ENCODE measurements at regions not wholly inside any gene's neighbourhood (a gene's known extent, or its start where the extent isn't known, plus 50 kb on each side); places are given as distances from the start of the nearest gene placed in this dataset.

DNA sequence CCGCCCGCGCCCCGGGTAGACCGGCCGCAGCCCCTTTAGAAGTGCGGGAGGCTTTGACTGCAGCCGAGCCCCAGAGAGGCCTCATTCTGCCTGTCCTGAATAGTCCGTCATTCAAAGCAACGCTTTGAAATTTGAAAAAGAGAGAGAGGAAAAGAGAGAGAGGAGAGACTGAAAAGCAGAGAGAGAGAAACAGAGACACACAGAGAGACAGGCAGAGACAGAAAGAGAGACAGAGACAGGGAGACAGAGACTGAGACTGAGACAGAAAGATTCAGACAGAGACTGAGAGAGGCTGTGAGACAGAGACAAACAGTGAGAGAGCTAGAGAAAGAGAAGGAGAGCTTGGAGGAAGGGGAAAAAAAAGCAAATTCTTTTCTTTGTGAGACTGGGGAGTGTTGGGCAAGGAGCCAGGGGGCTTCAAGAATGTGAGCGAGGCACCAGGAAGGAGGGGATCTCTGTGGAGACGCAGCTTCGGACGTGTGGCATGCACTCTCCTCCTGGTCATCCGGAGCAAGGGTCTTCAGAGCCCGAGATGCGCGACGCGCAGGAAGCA lies 73.1 kb downstream of the MYCN start:
- Histone ChIP-seq H3K9me2 (no peaks in the 10 kb centered on the region), H3K4me1 (ENCODE audit: control insufficient read depth in 1 of 2, insufficient read depth in 2 of 2, low read depth in 1 of 2, low read length in 1 of 2) (no peaks in the 10 kb centered on the region), H3F3A (replicated peaks; ENCODE audit: insufficient read depth) (no peaks in the 10 kb centered on the region), H3K27ac (ENCODE audit: low read depth in 2 of 2, low read length in 1 of 2) (no peak overlapping the region), H2AFZ (ENCODE audit: low read depth) (no peak overlapping the region), H3K9me3 (no peaks in the 10 kb centered on the region), H3K79me2 (ENCODE audit: insufficient read depth) (no peaks in the 10 kb centered on the region), H4K20me1 (ENCODE audit: insufficient read depth) (no peaks in the 10 kb centered on the region), H3K27me3 (ENCODE audit: insufficient read depth) (no peaks in the 10 kb centered on the region), H3K4me3 (ENCODE audit: low read depth in 2 of 2, low read length in 1 of 2) (no peak overlapping the region), H3K9ac (no peak overlapping the region), H3K4me2 (no peak overlapping the region), H3K36me3 (replicated peaks in 1 of 2; ENCODE audit: control insufficient read depth in 1 of 2, insufficient read depth in 2 of 2, low read length in 1 of 2) (no peaks in the 10 kb centered on the region)
- WGBS (ENCODE audit: low lambda C conversion rate), result 81% methylated on average over 20 of the region's 20 CpGs
- no peak for DNase-seq
- ChIA-PET CTCF (interaction anchor here (0.6 to 1.0 kb wide), 2 partner anchors 24 to 475 kb away, joined by 3 read pairs; no protein-coding TSS in a partner anchor), POLR2A (no interaction called here)
- TF ChIP-seq, protein P1, sequence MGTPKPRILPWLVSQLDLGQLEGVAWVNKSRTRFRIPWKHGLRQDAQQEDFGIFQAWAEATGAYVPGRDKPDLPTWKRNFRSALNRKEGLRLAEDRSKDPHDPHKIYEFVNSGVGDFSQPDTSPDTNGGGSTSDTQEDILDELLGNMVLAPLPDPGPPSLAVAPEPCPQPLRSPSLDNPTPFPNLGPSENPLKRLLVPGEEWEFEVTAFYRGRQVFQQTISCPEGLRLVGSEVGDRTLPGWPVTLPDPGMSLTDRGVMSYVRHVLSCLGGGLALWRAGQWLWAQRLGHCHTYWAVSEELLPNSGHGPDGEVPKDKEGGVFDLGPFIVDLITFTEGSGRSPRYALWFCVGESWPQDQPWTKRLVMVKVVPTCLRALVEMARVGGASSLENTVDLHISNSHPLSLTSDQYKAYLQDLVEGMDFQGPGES (IDR thresholded peaks at IDR 0.05; ENCODE audit: low read depth, low read length), result no peak

DNA sequence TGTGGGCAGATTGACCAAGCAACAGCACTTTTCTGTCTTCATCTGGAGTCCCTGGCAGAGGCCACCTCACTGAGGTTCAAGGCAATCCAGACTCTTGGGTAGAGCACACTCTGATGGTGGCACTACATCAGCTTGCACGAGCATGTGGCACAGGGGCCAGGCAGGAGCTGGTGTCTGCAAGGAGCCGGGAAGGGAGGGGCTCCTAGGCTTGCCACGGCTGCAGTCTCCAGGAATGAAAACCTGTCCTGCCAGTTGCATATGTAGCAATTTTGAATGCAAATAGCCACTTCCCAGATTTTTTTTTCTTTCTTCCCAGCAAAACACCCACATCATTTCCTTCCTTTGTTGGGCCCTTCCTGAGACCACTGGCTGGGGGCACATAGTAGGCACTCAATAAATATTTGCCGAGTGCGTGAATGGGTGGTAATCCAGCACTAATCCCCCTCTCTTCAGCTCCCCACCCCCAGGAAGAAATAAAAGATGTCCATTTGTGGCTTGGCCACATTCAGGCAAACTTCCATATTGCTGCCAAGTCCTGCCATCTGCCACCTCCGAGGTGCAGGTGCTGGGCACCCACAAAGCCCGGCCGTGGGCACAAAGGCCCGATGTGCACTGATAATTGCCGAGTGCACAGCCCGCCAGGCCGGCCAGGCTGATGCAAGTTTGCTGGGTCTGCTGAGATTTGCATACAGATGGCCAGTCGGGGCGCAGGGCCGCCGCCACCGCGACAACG lies 72.4 kb downstream of the MYCN start:
- Histone ChIP-seq H3K9ac (no peak overlapping the region), H3F3A (replicated peaks; ENCODE audit: insufficient read depth) (no peaks in the 10 kb centered on the region), H3K9me2 (no peaks in the 10 kb centered on the region), H3K9me3 (no peaks in the 10 kb centered on the region), H3K4me1 (ENCODE audit: control insufficient read depth in 1 of 2, insufficient read depth in 2 of 2, low read depth in 1 of 2, low read length in 1 of 2) (no peaks in the 10 kb centered on the region), H3K27ac (ENCODE audit: low read depth in 2 of 2, low read length in 1 of 2) (no peak overlapping the region), H3K4me3 (ENCODE audit: low read depth in 2 of 2, low read length in 1 of 2) (no peak overlapping the region), H3K4me2 (no peak overlapping the region), H4K20me1 (ENCODE audit: insufficient read depth) (no peaks in the 10 kb centered on the region), H3K36me3 (replicated peaks in 1 of 2; ENCODE audit: control insufficient read depth in 1 of 2, insufficient read depth in 2 of 2, low read length in 1 of 2) (no peaks in the 10 kb centered on the region), H2AFZ (ENCODE audit: low read depth) (no peak overlapping the region), H3K79me2 (ENCODE audit: insufficient read depth) (no peaks in the 10 kb centered on the region), H3K27me3 (ENCODE audit: insufficient read depth) (no peaks in the 10 kb centered on the region)
- no peak for DNase-seq
- ChIA-PET POLR2A (no interaction called here), CTCF (interaction anchor here (0.6 to 1.7 kb wide), 3 partner anchors 13 to 476 kb away, joined by 3 to 6 read pairs (median 3); no protein-coding TSS in a partner anchor)
- TF ChIP-seq NFIC (IDR thresholded peaks at IDR 0.05; ENCODE audit: borderline replicate concordance) (no peak), NRF1 (IDR thresholded peaks at IDR 0.05; ENCODE audit: low read depth, low read length) (no peak), MXI1 (IDR thresholded peaks at IDR 0.05; ENCODE audit: low read depth, low read length) (no peak), RCOR1 (IDR thresholded peaks at IDR 0.05; ENCODE audit: low read length) (no peak), TEAD4 (IDR thresholded peaks at IDR 0.05; ENCODE audit: borderline replicate concordance, insufficient read depth) (no peak), FOSL2 (IDR thresholded peaks at IDR 0.05; ENCODE audit: borderline replicate concordance, low read depth) (no peak), FOXJ3 (CRISPR knock-in tag; IDR thresholded peaks at IDR 0.05) (no peak), MEF2A (IDR thresholded peaks at IDR 0.05; ENCODE audit: borderline replicate concordance, low read depth) (no peak)
- TF ChIP-seq, protein P2, sequence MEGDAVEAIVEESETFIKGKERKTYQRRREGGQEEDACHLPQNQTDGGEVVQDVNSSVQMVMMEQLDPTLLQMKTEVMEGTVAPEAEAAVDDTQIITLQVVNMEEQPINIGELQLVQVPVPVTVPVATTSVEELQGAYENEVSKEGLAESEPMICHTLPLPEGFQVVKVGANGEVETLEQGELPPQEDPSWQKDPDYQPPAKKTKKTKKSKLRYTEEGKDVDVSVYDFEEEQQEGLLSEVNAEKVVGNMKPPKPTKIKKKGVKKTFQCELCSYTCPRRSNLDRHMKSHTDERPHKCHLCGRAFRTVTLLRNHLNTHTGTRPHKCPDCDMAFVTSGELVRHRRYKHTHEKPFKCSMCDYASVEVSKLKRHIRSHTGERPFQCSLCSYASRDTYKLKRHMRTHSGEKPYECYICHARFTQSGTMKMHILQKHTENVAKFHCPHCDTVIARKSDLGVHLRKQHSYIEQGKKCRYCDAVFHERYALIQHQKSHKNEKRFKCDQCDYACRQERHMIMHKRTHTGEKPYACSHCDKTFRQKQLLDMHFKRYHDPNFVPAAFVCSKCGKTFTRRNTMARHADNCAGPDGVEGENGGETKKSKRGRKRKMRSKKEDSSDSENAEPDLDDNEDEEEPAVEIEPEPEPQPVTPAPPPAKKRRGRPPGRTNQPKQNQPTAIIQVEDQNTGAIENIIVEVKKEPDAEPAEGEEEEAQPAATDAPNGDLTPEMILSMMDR (IDR thresholded peaks at IDR 0.05), result no peak
- WGBS (ENCODE audit: low lambda C conversion rate), result 50% methylated on average over 19 of the region's 19 CpGs
